ENCODE measurements at regions not wholly inside any gene's neighbourhood (a gene's known extent, or its start where the extent isn't known, plus 50 kb on each side); places are given as distances from the start of the nearest gene placed in this dataset.

GRCh38 chr5:2256691-2257280, 374.1 kb upstream of the IRX4 start:
- Histone ChIP-seq H3K9ac (ENCODE audit: low read length) (no peak overlapping the region), H3K4me2 (ENCODE audit: low read length) (no peak overlapping the region), H3F3A (ENCODE audit: low read length, unreplicated experiment) (no peaks in the 10 kb centered on the region), H2AFZ (ENCODE audit: low read length) (no peak overlapping the region), H3K9me3 (ENCODE audit: low read length) (no peaks in the 10 kb centered on the region), H3K27ac (ENCODE audit: low read length) (no peak overlapping the region), H3K36me3 (ENCODE audit: low read depth, low read length) (no peaks in the 10 kb centered on the region), H4K20me1 (ENCODE audit: low read length) (no peaks in the 10 kb centered on the region), H3K4me3 (ENCODE audit: low read length) (no peak overlapping the region), H3K79me2 (ENCODE audit: low read length) (no peaks in the 10 kb centered on the region), H3K27me3 (ENCODE audit: low read length) (peaks cover 16% of the 10 kb centered on the region), H3K9me2 (replicated peaks; ENCODE audit: low read length) (no peaks in the 10 kb centered on the region), H3K4me1 (ENCODE audit: insufficient read depth, low read length) (no peaks in the 10 kb centered on the region)
- intact Hi-C loops (cut with micrococcal nuclease), result no loop called here
- TF ChIP-seq CTCF (conservative IDR thresholded peaks at IDR 0.05; ENCODE audit: low read depth, low read length) (no peak), EZH2 (IDR thresholded peaks at IDR 0.05; ENCODE audit: low read length, unreplicated experiment) (no peak), EZH2phosphoT487 (IDR thresholded peaks at IDR 0.05; ENCODE audit: borderline replicate concordance, low read length) (no peak)
- ChIA-PET CTCF (no interaction called here), POLR2A (ENCODE audit: unreplicated experiment) (no interaction called here)
- BruUV-seq (replicated peaks), result no TSS peak
- ATAC-seq (no peak), DNase-seq (no peak)

- no TSS peak for BruUV-seq (replicated peaks)
- Histone ChIP-seq H3F3A (ENCODE audit: low read length, unreplicated experiment) (no peaks in the 10 kb centered on the region), H3K27me3 (ENCODE audit: low read length) (peaks cover 16% of the 10 kb centered on the region), H4K20me1 (ENCODE audit: low read length) (no peaks in the 10 kb centered on the region), H3K4me3 (ENCODE audit: low read length) (no peak overlapping the region), H3K9ac (ENCODE audit: low read length) (no peak overlapping the region), H3K36me3 (ENCODE audit: low read depth, low read length) (no peaks in the 10 kb centered on the region), H2AFZ (ENCODE audit: low read length) (no peak overlapping the region), H3K79me2 (ENCODE audit: low read length) (no peaks in the 10 kb centered on the region), H3K4me2 (ENCODE audit: low read length) (no peak overlapping the region), H3K9me2 (replicated peaks; ENCODE audit: low read length) (no peaks in the 10 kb centered on the region), H3K27ac (ENCODE audit: low read length) (no peak overlapping the region), H3K4me1 (ENCODE audit: insufficient read depth, low read length) (no peaks in the 10 kb centered on the region), H3K9me3 (ENCODE audit: low read length) (no peaks in the 10 kb centered on the region)
- intact Hi-C loops (cut with micrococcal nuclease), result no loop called here
- TF ChIP-seq EZH2 (IDR thresholded peaks at IDR 0.05; ENCODE audit: low read length, unreplicated experiment) (no peak), CTCF (conservative IDR thresholded peaks at IDR 0.05; ENCODE audit: low read depth, low read length) (no peak), EZH2phosphoT487 (IDR thresholded peaks at IDR 0.05; ENCODE audit: borderline replicate concordance, low read length) (no peak)
- ATAC-seq, result no peak
- ChIA-PET POLR2A (ENCODE audit: unreplicated experiment) (no interaction called here), CTCF (no interaction called here)
- no peak for DNase-seq
Measured at GRCh38 chr5:2255915-2256690, 373.4 kb upstream of the IRX4 start.
